Fibroblast of mammary gland (primary cell): ENCODE measurements at regions not wholly inside any gene's neighbourhood (a gene's known extent, or its start where the extent isn't known, plus 50 kb on each side); places are given as distances from the start of the nearest gene placed in this dataset.

ENCODE experiments used
- DNase-seq: peaks from one replicate; pipeline ENCODE4 v3.0.0-alpha.2; 2010; ENCODE audit warnings: low read depth
- H3K4me3 ChIP-seq: 2 replicates; pipeline ENCODE4 v1.5.1; 2011; ENCODE audit warnings: low read depth, mild to moderate bottlenecking, low read length, moderate library complexity; ENCODE audit not compliant: control insufficient read depth
- CTCF ChIP-seq: conservative IDR thresholded peaks from 2 replicates; pipeline ENCODE4 v1.5.1; 2011; ENCODE audit warnings: low read depth, low read length, inconsistent platforms; ENCODE audit not compliant: control insufficient read depth, insufficient read depth

- no peak for DNase-seq
- H3K4me3 ChIP-seq = no peak overlapping the region
- no peak for TF ChIP-seq CTCF
These were observed 249.9 kb upstream of the MON1B start for GRCh38 chr16:76941113-76941512.

- H3K4me3 ChIP-seq = no peak overlapping the region
- no peak for TF ChIP-seq CTCF
- no peak for DNase-seq
These were observed 248.9 kb upstream of the MON1B start for GRCh38 chr16:76942089-76942488.

- H3K4me3 ChIP-seq = no peak overlapping the region
- TF ChIP-seq CTCF = no peak
- peak; percentile 9 for DNase-seq
These were observed 247.1 kb upstream of the MON1B start for GRCh38 chr16:76943921-76944320.

GRCh38 chr16:76946879-76947278, 244.1 kb upstream of the MON1B start:
- DNase-seq = peak; percentile 93
- no peak overlapping the region for H3K4me3 ChIP-seq
- no peak for TF ChIP-seq CTCF

- TF ChIP-seq CTCF = no peak
- no peak for DNase-seq
- no peak overlapping the region for H3K4me3 ChIP-seq
These were observed 243.2 kb upstream of the MON1B start for GRCh38 chr16:76947749-76948148.

- H3K4me3 ChIP-seq = no peak overlapping the region
- TF ChIP-seq CTCF = no peak
- DNase-seq = peak; percentile 44
These were observed 235.4 kb upstream of the MON1B start for GRCh38 chr16:76955629-76956028.

- DNase-seq = no peak
- no peak for TF ChIP-seq CTCF
- H3K4me3 ChIP-seq = no peak overlapping the region
These were observed 234.6 kb upstream of the MON1B start for GRCh38 chr16:76956394-76956793.
